Activated naive CD4-positive, alpha-beta T cell treated with anti-CD3 and anti-CD28 coated beads, Interleukin-2, amount 10 ng/mL, durations not matched to agents 7 days and 5 days (primary cell): ENCODE measurements at regions not wholly inside any gene's neighbourhood (a gene's known extent, or its start where the extent isn't known, plus 50 kb on each side); places are given as distances from the start of the nearest gene placed in this dataset.

Experiments used
- CTCF ChIA-PET: fragments of 350-600 bp; sonication (Branson Sonifier 250); formaldehyde crosslinking; loops from one replicate; lab custom pipeline; 2021; ENCODE audit warnings: antibody characterized with exemption; lab: Charles Lee
- DNase-seq: peaks from one replicate; pipeline ENCODE4 v3.0.0-alpha.2; 2020
- H3K27ac Mint-ChIP-seq: one replicate; pipeline ENCODE4 v1.8.0; 2021; ENCODE audit warnings: mild to moderate bottlenecking, moderate library complexity, mixed read lengths
- H3K27me3 Mint-ChIP-seq: one replicate; pipeline ENCODE4 v1.8.0; 2021; ENCODE audit warnings: mild to moderate bottlenecking, mixed read lengths
- H3K36me3 Mint-ChIP-seq: one replicate; pipeline ENCODE4 v1.8.0; 2021; ENCODE audit warnings: mixed read lengths
- H3K4me1 Mint-ChIP-seq: one replicate; pipeline ENCODE4 v1.8.0; 2021; ENCODE audit warnings: mixed read lengths
- H3K4me3 Mint-ChIP-seq: one replicate; pipeline ENCODE4 v1.8.0; 2021; ENCODE audit warnings: mild to moderate bottlenecking, moderate library complexity, mixed read lengths
- H3K9me3 Mint-ChIP-seq: one replicate; pipeline ENCODE4 v1.8.0; 2021; ENCODE audit warnings: mixed read lengths

DNA sequence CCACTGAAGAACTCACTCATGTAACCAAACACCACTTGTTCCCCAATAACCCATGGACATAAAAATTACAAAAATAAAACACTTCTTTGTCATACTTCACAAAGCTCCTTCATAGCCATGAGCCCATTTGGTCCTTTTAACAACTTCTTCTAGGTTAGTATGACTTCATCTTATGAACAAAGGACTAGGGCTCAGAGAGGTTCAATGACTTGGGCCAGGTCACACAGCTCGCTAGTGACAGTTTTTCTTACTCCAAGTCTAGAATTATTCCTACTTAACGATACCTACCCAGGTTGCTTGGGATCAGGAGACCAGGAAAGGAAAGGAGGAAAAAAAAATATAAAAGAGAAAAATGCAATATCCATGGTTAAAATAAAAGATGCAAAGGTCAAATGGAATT lies 353.4 kb downstream of the SOX9 start:
- Mint-ChIP-seq H3K27ac (no peak overlapping the region), H3K27me3 (peaks cover 9% of the 10 kb centered on the region), H3K9me3 (no peaks in the 10 kb centered on the region), H3K4me1 (no peaks in the 10 kb centered on the region), H3K4me3 (no peak overlapping the region), H3K36me3 (no peaks in the 10 kb centered on the region)
- no peak for DNase-seq
- CTCF ChIA-PET = no interaction called here

DNA sequence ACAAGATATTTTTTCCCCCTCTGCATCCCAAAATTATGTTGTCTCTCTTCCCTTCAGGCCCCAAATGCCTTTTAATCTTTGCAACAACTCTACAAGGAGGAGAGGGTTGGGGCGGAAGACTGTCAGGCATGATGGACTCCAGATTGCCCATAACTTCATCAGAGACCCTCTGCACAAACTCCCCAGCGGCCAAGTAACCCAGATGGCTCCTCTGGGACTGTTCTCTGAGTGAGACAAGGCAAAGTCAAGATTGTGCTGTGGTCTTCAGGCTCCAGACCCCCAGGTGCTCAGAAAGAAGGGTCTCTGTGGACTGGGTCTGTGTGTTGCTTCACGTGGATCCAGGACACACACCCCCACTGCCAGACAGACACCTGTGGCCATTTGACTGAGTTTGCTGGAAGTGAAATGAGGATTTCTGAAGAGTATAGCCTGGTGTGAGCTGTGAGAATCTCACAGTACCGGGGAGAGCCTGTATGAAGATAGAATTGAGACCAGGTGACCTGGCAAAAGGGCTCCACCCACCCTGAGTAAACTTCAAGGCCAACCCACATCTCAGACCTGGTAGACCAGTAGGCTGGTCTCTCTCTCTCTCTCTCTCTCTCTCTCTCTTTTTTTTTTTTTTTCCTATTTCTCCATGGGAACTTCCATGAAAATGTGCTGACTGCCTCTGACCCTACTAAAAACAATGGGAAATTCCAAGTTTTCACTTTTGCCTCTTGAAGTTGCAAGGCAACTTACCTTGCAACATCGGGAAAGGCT lies 354.1 kb downstream of the SOX9 start:
- Mint-ChIP-seq H3K4me1 (no peaks in the 10 kb centered on the region), H3K27ac (no peak overlapping the region), H3K36me3 (no peaks in the 10 kb centered on the region), H3K4me3 (no peak overlapping the region), H3K27me3 (peaks cover 9% of the 10 kb centered on the region), H3K9me3 (no peaks in the 10 kb centered on the region)
- no peak for DNase-seq
- CTCF ChIA-PET = no interaction called here

DNA sequence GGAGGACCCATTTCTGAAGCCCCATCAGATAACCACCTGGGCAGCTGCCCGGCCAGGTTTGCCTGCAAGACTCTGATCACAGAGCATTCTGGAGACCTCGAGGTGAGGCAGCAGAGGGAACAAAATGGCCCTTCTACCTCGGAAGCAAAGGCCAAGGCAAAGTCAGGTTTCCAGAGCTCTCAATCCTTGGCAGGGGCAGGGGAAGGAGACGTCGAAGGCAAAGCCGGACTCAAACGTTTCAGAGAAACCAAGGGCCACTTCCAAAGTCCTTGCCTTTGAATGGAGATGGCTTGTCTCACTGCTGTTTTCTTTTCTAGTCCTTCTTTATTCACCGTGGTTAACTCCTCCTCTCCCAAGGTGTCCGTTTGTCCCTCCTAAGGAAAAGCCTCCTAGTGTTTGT lies 355.3 kb downstream of the SOX9 start:
- CTCF ChIA-PET = interaction anchor here (0.8 kb wide), 1 partner anchor 64 kb away, joined by 3 read pairs; no protein-coding TSS in a partner anchor
- no peaks in the 10 kb centered on the region for H3K4me1 Mint-ChIP-seq
- H3K4me3 Mint-ChIP-seq = no peak overlapping the region
- no peak for DNase-seq
- no peaks in the 10 kb centered on the region for H3K9me3 Mint-ChIP-seq
- H3K27me3 Mint-ChIP-seq = peaks cover 9% of the 10 kb centered on the region
- H3K36me3 Mint-ChIP-seq = no peaks in the 10 kb centered on the region
- H3K27ac Mint-ChIP-seq = no peak overlapping the region

DNA sequence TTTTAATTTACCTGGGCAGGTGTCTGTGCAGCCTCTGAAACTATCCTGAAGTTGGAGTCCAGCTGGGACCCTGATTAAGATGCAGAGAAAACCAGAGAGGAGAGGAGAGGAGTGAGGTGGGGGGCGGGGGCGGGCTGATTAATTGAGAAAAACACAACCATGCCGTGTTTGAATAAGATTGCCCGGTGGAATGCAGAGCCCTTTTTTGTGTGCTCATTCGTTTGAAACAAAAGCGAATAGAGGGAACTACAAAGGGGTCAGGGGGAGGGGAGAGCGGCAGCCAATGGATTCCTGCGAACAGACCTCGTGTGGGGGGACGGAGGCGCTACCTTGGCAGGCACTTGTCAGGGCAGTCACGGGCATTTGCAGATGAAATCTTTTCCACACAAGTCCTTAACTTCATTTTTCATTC lies 355.8 kb downstream of the SOX9 start:
- no peaks in the 10 kb centered on the region for H3K4me1 Mint-ChIP-seq
- CTCF ChIA-PET = no interaction called here

DNA sequence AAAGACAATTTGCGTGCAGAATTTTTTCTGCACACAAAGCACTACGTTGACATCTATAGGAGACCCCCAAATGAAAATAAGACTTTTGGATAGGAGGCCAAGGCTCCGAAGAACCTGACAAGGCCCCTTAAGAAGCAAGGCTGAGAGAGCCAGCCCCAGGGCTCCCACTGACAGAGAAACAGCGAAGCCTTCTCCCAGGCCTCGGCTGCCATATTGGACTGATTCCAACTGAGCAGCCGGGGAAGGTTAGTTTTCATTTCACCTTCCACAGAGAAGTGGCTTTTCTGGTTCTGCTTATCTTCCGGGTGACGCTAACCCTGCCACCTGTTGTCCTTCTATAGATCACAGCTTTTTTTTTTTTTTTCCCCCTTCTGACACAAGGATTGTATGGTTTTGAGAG lies 356.7 kb downstream of the SOX9 start:
- CTCF ChIA-PET = no interaction called here
- Mint-ChIP-seq H3K27me3 (peaks cover 9% of the 10 kb centered on the region), H3K27ac (no peak overlapping the region), H3K9me3 (no peaks in the 10 kb centered on the region), H3K4me3 (no peak overlapping the region), H3K4me1 (no peaks in the 10 kb centered on the region), H3K36me3 (no peaks in the 10 kb centered on the region)
- DNase-seq = no peak

More for the DNA sequence above, 355.8 kb downstream of the SOX9 start:
- no peak overlapping the region for H3K4me3 Mint-ChIP-seq
- H3K9me3 Mint-ChIP-seq = no peaks in the 10 kb centered on the region
- no peaks in the 10 kb centered on the region for H3K36me3 Mint-ChIP-seq
- peaks cover 9% of the 10 kb centered on the region for H3K27me3 Mint-ChIP-seq
- H3K27ac Mint-ChIP-seq = no peak overlapping the region
- no peak for DNase-seq

DNA sequence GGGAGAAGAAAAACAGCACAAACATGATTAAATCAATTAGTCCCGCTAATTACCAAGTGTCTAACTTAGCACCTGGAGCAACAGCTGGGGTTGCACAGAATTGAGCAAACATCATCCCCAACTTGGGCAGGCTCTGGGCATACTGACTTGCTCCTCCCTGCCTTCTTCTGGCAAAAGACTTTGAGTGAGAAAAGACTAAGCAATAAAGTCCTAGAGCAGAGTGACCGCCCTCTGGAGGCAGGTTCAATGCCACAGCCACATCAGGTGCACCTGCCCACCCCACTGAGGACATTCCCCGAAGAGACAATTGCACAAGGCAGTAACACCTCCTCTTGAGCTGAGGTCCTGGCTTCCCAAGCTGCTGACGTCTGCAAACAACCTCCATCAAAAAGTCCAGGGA lies 358.3 kb downstream of the SOX9 start:
- Mint-ChIP-seq H3K4me3 (no peak overlapping the region), H3K36me3 (no peaks in the 10 kb centered on the region), H3K9me3 (no peaks in the 10 kb centered on the region), H3K4me1 (no peaks in the 10 kb centered on the region), H3K27ac (no peak overlapping the region), H3K27me3 (peaks cover 9% of the 10 kb centered on the region)
- no peak for DNase-seq
- CTCF ChIA-PET = no interaction called here

DNA sequence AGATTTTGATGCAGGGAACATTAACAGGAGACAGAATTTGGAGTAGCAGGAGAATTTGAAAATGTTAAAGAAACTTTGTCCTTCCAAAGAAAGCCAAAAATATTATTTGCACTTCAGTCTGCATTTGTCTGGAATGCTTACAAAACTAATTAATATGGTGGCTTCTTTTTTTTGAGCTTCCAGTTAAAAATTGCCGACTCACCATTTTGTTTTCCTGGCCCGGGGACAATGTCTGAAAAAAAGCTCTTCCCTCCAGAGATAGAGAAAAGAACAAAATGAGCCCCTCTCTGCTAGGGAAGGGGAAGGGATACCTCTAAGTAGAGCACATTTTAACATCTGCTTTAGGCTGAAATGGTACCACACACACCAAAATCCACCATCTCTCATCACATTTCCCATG lies 360.8 kb downstream of the SOX9 start:
- no peaks in the 10 kb centered on the region for H3K36me3 Mint-ChIP-seq
- DNase-seq = no peak
- no peaks in the 10 kb centered on the region for H3K9me3 Mint-ChIP-seq
- no peaks in the 10 kb centered on the region for H3K4me1 Mint-ChIP-seq
- peaks cover 6% of the 10 kb centered on the region for H3K27me3 Mint-ChIP-seq
- no peak overlapping the region for H3K4me3 Mint-ChIP-seq
- CTCF ChIA-PET = no interaction called here
- no peak overlapping the region for H3K27ac Mint-ChIP-seq

DNA sequence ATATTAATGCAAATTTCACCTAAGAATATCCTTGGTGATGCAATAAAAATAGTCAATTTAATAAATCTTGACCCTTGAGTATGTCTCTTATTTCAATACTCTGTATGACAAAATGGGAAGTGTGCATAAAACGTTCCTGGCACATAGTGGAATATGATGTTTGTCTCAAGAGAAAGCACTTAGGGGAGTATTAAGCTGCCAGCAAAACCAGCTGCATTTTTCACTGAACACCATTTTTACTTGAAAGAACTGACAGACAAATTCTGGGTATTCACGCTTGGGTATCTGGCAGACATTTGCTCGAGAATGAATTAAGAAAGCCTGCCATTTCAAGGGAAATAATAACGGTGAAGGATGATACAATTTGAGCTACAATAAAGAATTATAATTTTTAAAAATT lies 364.8 kb downstream of the SOX9 start:
- Mint-ChIP-seq H3K27ac (no peak overlapping the region), H3K27me3 (peaks cover 4% of the 10 kb centered on the region), H3K4me1 (no peaks in the 10 kb centered on the region), H3K9me3 (peaks cover 1% of the 10 kb centered on the region), H3K4me3 (no peak overlapping the region), H3K36me3 (no peaks in the 10 kb centered on the region)
- DNase-seq = no peak
- CTCF ChIA-PET = no interaction called here

DNA sequence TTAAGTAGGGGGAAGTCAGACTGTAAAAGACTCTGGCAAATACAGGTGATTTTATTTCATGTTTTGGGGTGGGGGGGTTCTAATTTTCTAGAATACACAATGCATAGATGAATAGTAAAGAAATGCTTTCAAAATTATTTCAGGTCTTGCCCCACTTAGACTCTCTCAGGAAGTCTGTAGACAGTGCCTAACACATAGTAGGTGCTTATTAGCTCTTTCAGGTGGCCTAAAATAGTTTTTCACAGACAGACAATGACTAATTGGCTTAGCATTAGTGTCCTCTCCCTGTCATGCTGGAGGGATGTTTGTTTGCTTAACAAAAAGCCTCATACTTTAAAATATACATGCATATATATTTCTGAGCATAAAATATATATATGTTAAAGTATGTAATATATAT lies 366.0 kb downstream of the SOX9 start:
- Mint-ChIP-seq H3K4me1 (no peaks in the 10 kb centered on the region), H3K27ac (no peak overlapping the region), H3K4me3 (no peak overlapping the region), H3K36me3 (no peaks in the 10 kb centered on the region), H3K9me3 (peaks cover 2% of the 10 kb centered on the region), H3K27me3 (peaks cover 4% of the 10 kb centered on the region)
- CTCF ChIA-PET = no interaction called here
- no peak for DNase-seq

DNA sequence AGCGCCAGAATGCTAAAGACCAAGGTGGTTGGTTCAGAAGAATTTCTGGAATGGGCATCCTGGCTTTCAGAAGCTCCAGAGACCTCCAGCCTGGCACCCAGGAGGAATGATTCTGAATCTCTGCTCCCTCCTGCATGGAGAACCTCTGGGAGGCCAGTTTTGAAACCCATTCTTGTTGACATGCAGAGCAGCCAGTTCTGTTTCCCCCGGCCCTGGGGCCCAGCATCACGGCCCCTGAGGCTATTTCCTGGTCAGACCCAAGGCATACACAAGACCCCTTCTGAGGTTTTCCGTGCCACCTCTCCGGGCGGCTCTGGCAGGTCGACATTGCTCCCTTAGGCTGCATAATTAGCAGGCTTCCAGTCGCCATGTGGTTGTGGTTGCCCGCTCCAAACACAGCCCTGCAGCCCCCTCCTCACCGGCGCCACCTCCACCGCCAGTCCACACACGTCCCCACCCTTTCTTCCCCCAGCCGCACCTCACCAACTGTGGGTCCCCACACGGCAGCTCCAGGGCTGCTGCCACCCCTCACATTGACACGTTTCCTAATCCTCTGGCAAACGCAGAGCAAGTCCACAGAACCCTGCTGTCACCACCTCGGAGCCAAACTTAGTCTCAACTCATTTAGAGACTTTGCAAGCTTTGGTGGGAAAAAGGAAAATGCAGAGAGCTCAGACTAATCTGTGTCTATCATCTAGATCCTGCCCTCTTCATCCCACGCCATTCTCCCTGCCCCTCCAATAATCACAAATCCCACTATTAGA lies 367.1 kb downstream of the SOX9 start:
- H3K36me3 Mint-ChIP-seq = no peaks in the 10 kb centered on the region
- H3K9me3 Mint-ChIP-seq = peaks cover 2% of the 10 kb centered on the region
- CTCF ChIA-PET = no interaction called here
- H3K4me3 Mint-ChIP-seq = no peak overlapping the region
- DNase-seq = no peak
- no peak overlapping the region for H3K27ac Mint-ChIP-seq
- no peaks in the 10 kb centered on the region for H3K4me1 Mint-ChIP-seq
- H3K27me3 Mint-ChIP-seq = peaks cover 4% of the 10 kb centered on the region

DNA sequence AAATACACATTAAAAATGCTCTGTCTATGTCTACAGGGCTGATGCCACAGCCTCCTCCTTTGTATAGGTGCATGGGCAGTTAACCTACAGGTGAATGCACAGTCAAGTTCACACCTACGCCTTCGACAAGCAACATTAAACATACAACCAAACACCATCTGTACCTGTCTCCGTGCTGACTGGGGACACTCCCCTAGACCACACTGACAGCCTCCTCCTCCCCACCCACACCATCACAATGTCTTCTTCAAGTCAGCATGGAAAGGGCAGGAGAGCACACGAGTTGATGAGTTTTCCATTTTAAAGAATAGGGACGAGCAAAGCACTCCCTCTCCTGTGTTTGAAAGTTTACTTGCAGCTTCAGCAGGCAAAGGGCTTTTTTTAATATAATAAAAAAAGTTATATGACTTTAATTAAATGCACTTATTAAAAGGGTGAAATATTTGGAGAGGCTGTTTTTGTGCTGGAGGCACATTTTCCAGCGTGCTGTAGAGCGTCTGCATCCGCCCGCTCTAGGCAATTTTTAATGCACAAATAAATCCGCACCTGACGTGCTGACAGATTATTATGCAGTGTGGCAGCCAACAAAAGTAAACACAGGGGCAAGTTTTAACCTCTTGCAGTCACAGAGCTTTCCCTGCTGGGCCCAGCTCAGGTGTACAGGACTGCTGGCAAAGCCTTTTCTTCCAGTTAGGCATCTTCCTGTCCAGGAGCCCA lies 367.9 kb downstream of the SOX9 start:
- Mint-ChIP-seq H3K36me3 (no peaks in the 10 kb centered on the region), H3K27ac (no peak overlapping the region), H3K9me3 (peaks cover 2% of the 10 kb centered on the region), H3K27me3 (peaks cover 4% of the 10 kb centered on the region), H3K4me1 (no peaks in the 10 kb centered on the region), H3K4me3 (no peak overlapping the region)
- CTCF ChIA-PET = no interaction called here
- DNase-seq = no peak

DNA sequence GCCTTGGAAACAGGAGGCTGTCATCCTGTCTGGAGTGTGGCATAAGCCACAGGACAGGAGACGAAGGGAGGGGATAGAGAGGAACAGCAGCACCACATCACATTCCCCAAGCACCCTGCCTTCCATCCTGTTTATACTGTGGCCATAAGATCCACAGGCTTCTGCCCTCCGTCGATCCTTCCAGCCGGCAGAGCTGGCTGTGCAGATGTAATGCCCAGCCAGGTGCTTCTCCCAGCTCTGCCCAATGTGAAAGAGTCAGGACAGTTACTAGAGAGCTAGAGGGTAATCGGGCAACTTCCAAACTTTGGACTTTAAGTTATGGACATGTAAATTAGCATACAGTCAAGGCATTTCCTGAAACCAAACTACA lies 368.4 kb downstream of the SOX9 start:
- CTCF ChIA-PET = no interaction called here

DNA sequence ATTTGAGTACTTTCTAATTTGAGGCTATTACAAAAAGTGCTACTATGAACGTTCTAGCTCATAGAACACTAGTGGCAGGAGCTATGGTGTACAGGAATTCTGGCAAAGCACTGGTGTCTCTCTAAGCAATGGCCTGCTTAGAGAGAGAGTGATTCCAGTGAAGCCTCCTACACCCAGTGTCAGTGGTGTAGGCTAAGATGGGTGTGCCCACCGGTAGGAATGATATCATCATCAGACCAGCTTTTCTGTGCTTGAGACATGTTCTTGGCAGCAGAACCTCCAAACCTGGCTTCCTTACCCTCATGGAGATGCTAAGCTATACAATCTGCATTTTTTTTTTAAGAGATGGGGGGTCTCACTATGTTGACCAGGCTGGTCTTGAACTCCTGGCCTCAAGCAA lies 370.3 kb downstream of the SOX9 start:
- CTCF ChIA-PET = no interaction called here
- Mint-ChIP-seq H3K36me3 (no peaks in the 10 kb centered on the region), H3K4me1 (no peaks in the 10 kb centered on the region), H3K9me3 (peaks cover 3% of the 10 kb centered on the region), H3K4me3 (no peak overlapping the region), H3K27ac (no peak overlapping the region), H3K27me3 (no peaks in the 10 kb centered on the region)
- no peak for DNase-seq

More for the DNA sequence above, 368.4 kb downstream of the SOX9 start:
- Mint-ChIP-seq H3K9me3 (peaks cover 3% of the 10 kb centered on the region), H3K4me1 (no peaks in the 10 kb centered on the region), H3K36me3 (no peaks in the 10 kb centered on the region), H3K4me3 (no peak overlapping the region), H3K27ac (no peak overlapping the region), H3K27me3 (peaks cover 4% of the 10 kb centered on the region)
- DNase-seq = no peak

DNA sequence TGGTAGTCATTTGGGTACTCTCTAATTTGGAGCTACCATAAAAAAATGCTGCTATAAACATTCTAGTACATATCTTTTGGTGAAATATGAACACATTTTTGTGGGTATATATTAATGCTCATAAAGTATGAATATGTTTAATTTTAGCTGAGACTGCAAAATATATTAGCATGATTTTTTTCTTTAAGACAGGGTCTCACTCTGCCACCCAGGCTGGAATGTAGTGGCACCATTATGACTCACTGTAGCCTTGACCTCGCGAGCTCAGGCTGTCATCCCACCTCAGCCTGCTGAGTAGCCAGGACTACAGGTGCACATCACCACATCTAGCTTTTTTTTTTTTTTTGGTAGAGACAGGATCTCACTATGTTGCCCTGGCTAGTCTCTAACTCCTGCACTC lies 371.7 kb downstream of the SOX9 start:
- Mint-ChIP-seq H3K4me3 (no peak overlapping the region), H3K27me3 (no peaks in the 10 kb centered on the region), H3K9me3 (peaks cover 3% of the 10 kb centered on the region), H3K4me1 (no peaks in the 10 kb centered on the region), H3K36me3 (no peaks in the 10 kb centered on the region), H3K27ac (no peak overlapping the region)
- no peak for DNase-seq
- CTCF ChIA-PET = no interaction called here
